ENCODE measurements at regions not wholly inside any gene's neighbourhood (a gene's known extent, or its start where the extent isn't known, plus 50 kb on each side); places are given as distances from the start of the nearest gene placed in this dataset.
"Not testable (repeated sequence)": the region's sequence is repeated elsewhere in the genome, so short reads cannot be mapped to it uniquely, and the experiment has no call there.

DNA sequence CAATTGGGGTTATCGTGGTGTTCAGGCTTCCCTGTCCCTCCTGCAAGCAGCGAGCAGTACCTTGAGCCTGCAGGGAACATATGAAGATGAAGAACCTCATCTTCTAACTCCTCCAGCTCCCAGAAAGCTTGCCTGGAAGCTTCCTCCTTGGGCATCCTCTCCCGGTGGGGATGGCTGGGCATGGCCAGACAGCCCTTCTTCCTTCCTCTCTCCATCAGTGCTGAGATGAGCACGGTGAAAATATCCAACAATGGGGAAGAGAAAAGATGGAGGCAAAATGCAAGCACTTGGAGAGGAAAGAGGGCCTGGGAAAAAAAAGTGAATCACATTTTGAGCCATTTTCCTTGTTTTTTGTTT is 107.7 kb upstream of the FOXA2 start:
- H3K9ac ChIP-seq (ENCODE audit: low read depth, low read length) = no peak overlapping the region
- H3K36me3 ChIP-seq (ENCODE audit: insufficient read depth, low read depth, low read length) = no peaks in the 10 kb centered on the region
- no peak overlapping the region for H3K4me3 ChIP-seq (ENCODE audit: low read length)
- H3K4me1 ChIP-seq (ENCODE audit: insufficient read depth, low read length) = no peaks in the 10 kb centered on the region
- H3K9me3 ChIP-seq (ENCODE audit: insufficient read depth, low read depth, low read length) = peaks cover 4% of the 10 kb centered on the region
- H3K27me3 ChIP-seq (ENCODE audit: insufficient read depth, low read length) = peaks cover 13% of the 10 kb centered on the region
- H3K27ac ChIP-seq (ENCODE audit: low read length) = no peak overlapping the region

DNA sequence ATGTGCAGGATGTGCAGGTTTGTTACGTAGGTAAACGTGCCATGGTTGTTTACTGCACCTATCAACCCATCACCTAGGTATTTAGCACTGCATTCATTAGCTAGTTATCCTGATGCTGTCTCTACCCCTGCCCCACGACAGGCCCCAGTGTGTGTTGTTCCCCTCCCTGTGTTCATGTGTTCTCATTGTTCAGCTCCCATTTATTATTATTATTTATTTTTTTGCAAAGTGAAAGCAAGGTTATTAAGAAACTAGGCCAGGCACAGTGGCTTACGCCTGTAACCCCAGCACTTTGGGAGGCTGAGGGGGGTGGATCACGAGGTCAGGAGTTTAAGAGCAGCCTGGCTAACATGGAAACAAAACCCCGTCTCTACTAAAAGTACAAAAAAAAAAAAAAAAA is 108.2 kb upstream of the FOXA2 start:
- not testable (repeated sequence) for H3K4me3 ChIP-seq (ENCODE audit: low read length); H3K9me3 ChIP-seq (ENCODE audit: insufficient read depth, low read depth, low read length); H3K9ac ChIP-seq (ENCODE audit: low read depth, low read length); H3K4me1 ChIP-seq (ENCODE audit: insufficient read depth, low read length); H3K27ac ChIP-seq (ENCODE audit: low read length); H3K36me3 ChIP-seq (ENCODE audit: insufficient read depth, low read depth, low read length)
- peaks cover 13% of the 10 kb centered on the region for H3K27me3 ChIP-seq (ENCODE audit: insufficient read depth, low read length)

DNA sequence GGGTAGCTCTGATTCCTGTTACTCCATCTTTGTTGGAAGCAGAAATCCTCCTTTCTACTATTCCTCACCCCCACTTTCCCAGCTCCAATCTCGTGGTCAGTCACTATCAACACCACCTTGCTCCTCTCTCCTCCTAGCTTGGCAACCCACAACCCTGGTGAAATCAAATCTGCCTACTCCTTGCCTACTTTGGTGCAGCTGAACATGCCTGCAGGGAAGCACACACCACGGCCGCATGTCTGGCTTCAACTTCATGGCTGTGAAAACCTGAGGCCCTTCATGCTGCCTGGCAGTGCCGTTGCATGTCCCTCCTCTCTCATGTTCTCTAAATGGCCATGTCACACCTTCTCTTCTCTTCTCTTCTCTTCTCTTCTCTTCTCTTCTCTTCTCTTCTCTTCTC is 112.4 kb upstream of the FOXA2 start:
- Histone ChIP-seq H3K4me1 (ENCODE audit: insufficient read depth, low read length) (no peaks in the 10 kb centered on the region), H3K9me3 (ENCODE audit: insufficient read depth, low read depth, low read length) (no peaks in the 10 kb centered on the region; the same call in 1 of the 2 replicates), H3K9ac (ENCODE audit: low read depth, low read length) (no peak overlapping the region), H3K36me3 (ENCODE audit: insufficient read depth, low read depth, low read length) (no peaks in the 10 kb centered on the region), H3K27me3 (ENCODE audit: insufficient read depth, low read length) (peaks cover 12% of the 10 kb centered on the region), H3K27ac (ENCODE audit: low read length) (no peak overlapping the region), H3K4me3 (ENCODE audit: low read length) (no peak overlapping the region)

DNA sequence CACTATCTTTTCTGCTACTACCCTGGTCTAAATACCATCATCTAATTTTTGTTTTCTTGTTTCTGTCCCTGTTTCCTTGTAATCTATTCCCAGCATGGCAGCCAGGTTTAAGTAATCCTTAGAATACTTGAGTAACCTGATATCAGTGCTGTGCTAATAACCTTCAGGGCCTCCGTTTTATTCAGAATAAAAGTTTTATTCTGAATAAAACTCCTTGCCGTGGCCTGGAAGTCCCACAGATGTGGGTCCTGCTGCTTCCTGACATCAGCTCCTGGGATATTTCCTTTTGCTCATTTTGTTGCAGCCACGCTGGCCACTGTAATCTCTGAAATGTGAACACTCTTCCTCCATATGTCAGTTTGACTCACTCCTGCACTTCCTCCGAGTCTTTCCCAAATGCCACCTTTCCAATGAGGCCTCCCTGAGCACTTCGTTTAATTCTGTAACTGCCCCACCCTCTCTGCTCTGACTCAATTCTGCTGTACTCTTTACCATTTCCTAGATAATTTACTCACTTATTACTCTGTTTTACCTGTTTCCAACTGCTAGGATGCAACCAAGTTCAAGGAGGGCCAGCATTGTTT is 114.0 kb upstream of the FOXA2 start:
- no peaks in the 10 kb centered on the region for H3K36me3 ChIP-seq (ENCODE audit: insufficient read depth, low read depth, low read length)
- no peaks in the 10 kb centered on the region for H3K4me1 ChIP-seq (ENCODE audit: insufficient read depth, low read length)
- no peak overlapping the region for H3K4me3 ChIP-seq (ENCODE audit: low read length)
- H3K9me3 ChIP-seq (ENCODE audit: insufficient read depth, low read depth, low read length) = no peaks in the 10 kb centered on the region; the same call in 1 of the 2 replicates
- H3K9ac ChIP-seq (ENCODE audit: low read depth, low read length) = no peak overlapping the region
- no peak overlapping the region for H3K27ac ChIP-seq (ENCODE audit: low read length)
- H3K27me3 ChIP-seq (ENCODE audit: insufficient read depth, low read length) = peaks cover 6% of the 10 kb centered on the region; the same call in 1 of the 2 replicates

DNA sequence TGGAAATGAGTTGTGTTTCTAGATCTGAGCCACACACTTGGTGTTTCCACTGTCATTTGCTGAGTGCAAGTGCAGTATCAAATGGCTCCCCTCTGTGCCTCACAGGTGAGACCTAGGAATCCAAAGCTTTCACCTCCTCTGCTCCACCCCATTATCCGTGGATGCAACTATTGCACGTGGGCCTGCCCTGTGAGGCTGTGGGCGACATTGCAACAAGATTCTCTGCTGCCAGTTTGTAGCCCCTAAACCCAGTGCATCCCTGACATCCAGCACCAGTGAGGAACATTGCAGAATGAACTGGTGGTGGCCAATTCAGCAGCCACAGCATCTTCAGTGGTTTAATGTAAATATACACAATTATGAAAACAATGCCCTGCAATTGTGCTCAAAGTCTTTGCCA is 115.0 kb upstream of the FOXA2 start:
- Histone ChIP-seq H3K36me3 (ENCODE audit: insufficient read depth, low read depth, low read length) (no peaks in the 10 kb centered on the region), H3K27ac (ENCODE audit: low read length) (no peak overlapping the region), H3K9ac (ENCODE audit: low read depth, low read length) (no peak overlapping the region), H3K27me3 (ENCODE audit: insufficient read depth, low read length) (peaks cover 6% of the 10 kb centered on the region; the same call in 1 of the 2 replicates), H3K9me3 (ENCODE audit: insufficient read depth, low read depth, low read length) (peaks cover under 1% of the 10 kb centered on the region; the same call in 1 of the 2 replicates), H3K4me1 (ENCODE audit: insufficient read depth, low read length) (no peaks in the 10 kb centered on the region), H3K4me3 (ENCODE audit: low read length) (no peak overlapping the region)

DNA sequence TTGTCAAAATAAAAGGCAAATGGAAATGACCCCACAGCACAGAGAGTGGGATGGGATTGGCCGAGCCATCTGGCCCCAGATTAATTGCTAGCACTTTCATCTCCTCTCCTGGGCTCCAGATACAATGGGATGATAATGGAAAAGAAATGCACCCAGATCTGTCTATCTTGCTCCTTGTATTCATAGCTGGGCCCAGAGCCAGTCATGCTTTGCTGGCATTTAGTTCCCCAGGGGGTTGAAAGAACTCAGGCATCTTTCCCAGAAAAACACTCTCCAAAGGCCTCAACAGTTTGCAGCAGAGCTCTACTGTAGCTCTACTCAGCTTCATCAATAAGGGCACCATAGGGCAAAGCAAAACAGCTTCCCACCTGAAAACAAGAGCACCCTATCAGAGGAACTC is 116.0 kb upstream of the FOXA2 start:
- no peaks in the 10 kb centered on the region for H3K4me1 ChIP-seq (ENCODE audit: insufficient read depth, low read length)
- no peaks in the 10 kb centered on the region for H3K36me3 ChIP-seq (ENCODE audit: insufficient read depth, low read depth, low read length)
- H3K9me3 ChIP-seq (ENCODE audit: insufficient read depth, low read depth, low read length) = peaks cover 7% of the 10 kb centered on the region; the same call in 1 of the 2 replicates
- H3K4me3 ChIP-seq (ENCODE audit: low read length) = no peak overlapping the region
- H3K9ac ChIP-seq (ENCODE audit: low read depth, low read length) = no peak overlapping the region
- no peak overlapping the region for H3K27ac ChIP-seq (ENCODE audit: low read length)
- H3K27me3 ChIP-seq (ENCODE audit: insufficient read depth, low read length) = peaks cover 6% of the 10 kb centered on the region; the same call in 1 of the 2 replicates

DNA sequence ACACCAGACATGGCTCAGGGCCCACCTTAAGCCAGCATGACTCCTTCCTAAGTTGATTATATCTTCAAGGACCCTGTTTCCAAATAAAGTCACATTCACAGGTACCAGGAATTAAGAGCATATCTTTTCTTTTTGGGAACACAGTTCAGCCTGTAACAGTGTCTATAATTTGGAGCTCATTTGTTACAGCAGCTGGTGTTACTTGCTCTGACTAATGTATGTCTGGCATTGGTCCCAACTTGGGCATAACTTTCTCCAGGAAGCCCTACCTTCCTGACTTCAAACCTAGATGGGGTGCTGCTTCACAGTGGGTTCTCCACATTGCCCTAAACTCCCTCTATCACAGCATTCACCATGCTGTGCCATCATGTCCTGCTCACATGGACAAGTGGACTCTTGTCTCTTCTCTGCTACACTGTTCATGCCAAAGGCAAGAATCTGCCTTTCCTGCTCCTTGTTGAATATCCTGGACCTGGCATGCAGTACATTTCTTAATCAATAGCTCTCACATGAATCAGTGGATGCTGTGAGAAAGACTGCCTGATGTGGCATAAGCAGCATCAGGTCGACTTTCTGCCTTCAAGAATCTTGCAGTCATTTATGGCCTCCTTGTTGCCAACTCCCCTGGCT is 117.4 kb upstream of the FOXA2 start:
- Histone ChIP-seq H3K4me1 (ENCODE audit: insufficient read depth, low read length) (no peaks in the 10 kb centered on the region), H3K27ac (ENCODE audit: low read length) (no peak overlapping the region), H3K27me3 (ENCODE audit: insufficient read depth, low read length) (peaks cover 6% of the 10 kb centered on the region; the same call in 1 of the 2 replicates)

DNA sequence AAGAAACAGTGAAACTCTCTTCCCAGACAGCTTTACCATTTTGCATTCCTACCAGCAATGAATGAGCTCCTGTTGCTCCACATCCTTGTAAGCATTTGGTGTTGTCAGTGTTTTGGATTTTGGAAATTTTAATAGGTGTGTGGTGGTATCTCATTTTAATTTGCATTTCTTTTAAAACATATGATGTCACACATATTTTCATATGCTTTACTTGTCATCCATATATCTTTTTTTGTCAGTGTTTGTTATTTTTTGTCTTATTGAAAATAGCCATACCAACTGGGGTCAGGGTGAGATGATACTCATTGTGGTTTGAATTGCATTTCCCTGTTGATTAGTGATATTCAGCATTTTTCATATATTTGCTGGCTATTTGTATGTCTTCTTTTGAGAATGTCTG is 119.5 kb upstream of the FOXA2 start:
- no peak overlapping the region for H3K27ac ChIP-seq (ENCODE audit: low read length)
- peaks cover 7% of the 10 kb centered on the region; the same call in 1 of the 2 replicates for H3K9me3 ChIP-seq (ENCODE audit: insufficient read depth, low read depth, low read length)
- H3K36me3 ChIP-seq (ENCODE audit: insufficient read depth, low read depth, low read length) = no peaks in the 10 kb centered on the region
- no peak overlapping the region for H3K4me3 ChIP-seq (ENCODE audit: low read length)
- H3K27me3 ChIP-seq (ENCODE audit: insufficient read depth, low read length) = peaks cover 6% of the 10 kb centered on the region; the same call in 1 of the 2 replicates
- H3K9ac ChIP-seq (ENCODE audit: low read depth, low read length) = no peak overlapping the region
- no peaks in the 10 kb centered on the region for H3K4me1 ChIP-seq (ENCODE audit: insufficient read depth, low read length)

More for the DNA sequence above, 117.4 kb upstream of the FOXA2 start:
- Histone ChIP-seq H3K36me3 (ENCODE audit: insufficient read depth, low read depth, low read length) (no peaks in the 10 kb centered on the region), H3K9me3 (ENCODE audit: insufficient read depth, low read depth, low read length) (peaks cover 7% of the 10 kb centered on the region; the same call in 1 of the 2 replicates), H3K4me3 (ENCODE audit: low read length) (no peak overlapping the region), H3K9ac (ENCODE audit: low read depth, low read length) (no peak overlapping the region)

DNA sequence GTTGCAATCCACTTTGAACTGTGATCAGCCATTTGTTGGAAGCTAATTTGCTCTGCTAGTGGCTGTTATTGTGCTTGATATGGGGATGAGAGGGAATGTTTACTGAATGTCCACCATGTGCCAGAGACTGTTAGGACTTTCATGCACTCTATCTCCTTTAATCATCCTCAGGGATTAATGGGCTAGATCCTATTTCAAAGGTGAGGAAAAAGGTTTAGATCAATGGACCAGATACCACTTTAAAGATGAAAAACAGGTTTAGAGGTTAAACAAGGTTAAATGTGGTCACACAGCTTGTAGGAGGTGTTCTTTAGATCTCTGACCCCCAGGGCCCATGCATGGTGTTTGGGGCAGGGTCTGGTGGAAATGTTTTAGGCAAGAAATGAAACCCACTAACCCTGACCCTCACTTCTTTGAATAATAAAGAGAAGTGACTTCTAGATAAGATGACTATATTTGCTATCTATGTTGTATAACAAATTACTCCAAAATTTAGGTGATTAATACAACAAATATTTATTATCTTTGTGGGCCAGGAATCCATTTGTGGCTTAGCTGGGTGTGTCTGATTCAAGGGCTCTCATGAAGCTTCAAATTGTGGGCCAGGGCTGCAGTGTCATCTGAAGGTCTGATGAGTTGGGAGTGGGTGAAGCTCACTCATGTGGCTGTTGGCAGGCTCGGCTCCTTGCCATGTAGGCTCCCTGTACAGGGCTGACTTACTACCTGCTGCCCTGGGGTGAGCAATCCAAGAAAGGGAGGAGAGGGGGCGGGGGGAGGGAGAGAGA is 127.8 kb upstream of the FOXA2 start:
- no peaks in the 10 kb centered on the region; the same call in 1 of the 2 replicates for H3K9me3 ChIP-seq (ENCODE audit: insufficient read depth, low read depth, low read length)
- no peak overlapping the region for H3K27ac ChIP-seq (ENCODE audit: low read length)

DNA sequence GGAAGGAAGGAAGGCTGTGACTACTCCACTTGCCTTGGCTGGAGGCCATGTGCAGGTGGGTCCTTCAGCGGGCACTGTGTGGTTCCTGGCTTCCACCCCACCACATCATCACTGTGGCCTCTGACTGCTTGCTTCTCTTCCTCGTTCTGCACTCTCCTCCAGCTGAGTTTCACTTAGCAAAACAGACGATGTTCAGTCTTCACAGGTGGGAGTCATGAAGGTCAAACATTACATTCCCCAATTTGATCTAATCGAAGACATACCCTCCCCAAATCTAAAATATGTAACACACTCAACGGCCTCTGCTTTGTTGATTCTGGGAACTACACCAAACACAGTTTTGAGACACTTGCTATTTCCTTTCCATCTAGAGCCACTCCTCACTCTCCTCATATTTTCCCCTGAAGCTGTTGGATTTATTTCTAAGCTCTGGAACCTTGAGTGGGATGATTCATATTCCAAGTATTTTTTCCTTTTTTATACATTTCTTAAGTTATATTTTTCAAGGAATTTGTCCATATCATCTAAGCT is 132.5 kb upstream of the FOXA2 start:
- Histone ChIP-seq H3K4me3 (ENCODE audit: low read length) (no peak overlapping the region), H3K9ac (ENCODE audit: low read depth, low read length) (no peak overlapping the region), H3K4me1 (ENCODE audit: insufficient read depth, low read length) (no peaks in the 10 kb centered on the region), H3K36me3 (ENCODE audit: insufficient read depth, low read depth, low read length) (no peaks in the 10 kb centered on the region), H3K27me3 (ENCODE audit: insufficient read depth, low read length) (no peaks in the 10 kb centered on the region), H3K9me3 (ENCODE audit: insufficient read depth, low read depth, low read length) (no peaks in the 10 kb centered on the region; the same call in 1 of the 2 replicates), H3K27ac (ENCODE audit: low read length) (no peak overlapping the region)

More for the DNA sequence above, 127.8 kb upstream of the FOXA2 start:
- Histone ChIP-seq H3K4me1 (ENCODE audit: insufficient read depth, low read length) (no peaks in the 10 kb centered on the region), H3K36me3 (ENCODE audit: insufficient read depth, low read depth, low read length) (no peaks in the 10 kb centered on the region), H3K27me3 (ENCODE audit: insufficient read depth, low read length) (no peaks in the 10 kb centered on the region), H3K9ac (ENCODE audit: low read depth, low read length) (no peak overlapping the region), H3K4me3 (ENCODE audit: low read length) (no peak overlapping the region)

DNA sequence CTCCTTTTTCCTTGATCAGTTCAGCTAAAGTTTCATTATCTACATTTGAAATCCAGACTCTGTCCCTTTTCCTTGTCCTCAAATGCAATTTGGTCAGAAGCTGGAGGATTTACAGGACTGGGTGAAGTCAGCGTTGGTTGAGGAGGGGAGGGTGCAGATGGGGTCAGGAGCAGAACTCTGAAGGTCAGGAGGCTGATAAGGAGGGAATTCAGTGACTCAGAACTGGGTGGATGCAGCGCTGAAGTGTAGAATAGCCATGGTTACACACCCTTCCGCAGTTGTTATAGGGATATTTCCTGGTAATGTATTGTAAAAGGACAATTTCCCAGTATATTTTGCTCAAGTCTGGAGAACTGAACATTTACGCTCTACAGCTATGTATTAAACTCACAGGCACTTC is 133.1 kb upstream of the FOXA2 start:
- Histone ChIP-seq H3K4me1 (ENCODE audit: insufficient read depth, low read length) (no peaks in the 10 kb centered on the region), H3K4me3 (ENCODE audit: low read length) (no peak overlapping the region), H3K27ac (ENCODE audit: low read length) (no peak overlapping the region), H3K9me3 (ENCODE audit: insufficient read depth, low read depth, low read length) (no peaks in the 10 kb centered on the region; the same call in 1 of the 2 replicates), H3K9ac (ENCODE audit: low read depth, low read length) (no peak overlapping the region), H3K27me3 (ENCODE audit: insufficient read depth, low read length) (no peaks in the 10 kb centered on the region), H3K36me3 (ENCODE audit: insufficient read depth, low read depth, low read length) (no peaks in the 10 kb centered on the region)

Data from iPS-20b (cell line).